Uterus (tissue), 2 donors: ENCODE measurements at regions not wholly inside any gene's neighbourhood (a gene's known extent, or its start where the extent isn't known, plus 50 kb on each side); places are given as distances from the start of the nearest gene placed in this dataset.

Experiments used
- CTCF ChIP-seq, 4 experiments: fragments of 200-600 bp in 2 of 4; fragments of 450-650 bp in 2 of 4; sonication (generic) in 2 of 4; IDR thresholded peaks; one replicate each; pipeline ENCODE4 v1.5.1; 2016 to 2019; ENCODE audit warnings: antibody characterized with exemption in 4 of 4, mild to moderate bottlenecking in 2 of 4, moderate library complexity in 1 of 4
- POLR2A ChIP-seq, 2 donors: fragments of 450-650 bp; IDR thresholded peaks; one replicate each; pipeline ENCODE4 v1.6.1; 2016; ENCODE audit warnings: antibody characterized with exemption in 2 of 2, mild to moderate bottlenecking in 1 of 2, moderate library complexity in 1 of 2

- no peak for TF ChIP-seq CTCF (IDR thresholded peaks at IDR 0.05)
- TF ChIP-seq POLR2A (IDR thresholded peaks at IDR 0.05): no peak
Observed at GRCh38 chr4:24400537-24400936, 183.8 kb downstream of the DHX15 start.
